Thyroid gland (tissue), 4 donors: ENCODE measurements at regions not wholly inside any gene's neighbourhood (a gene's known extent, or its start where the extent isn't known, plus 50 kb on each side); places are given as distances from the start of the nearest gene placed in this dataset.

Source experiments
- DNase-seq, 2 donors: peaks; one replicate each; pipeline ENCODE4 v3.0.0-alpha.2; 2019
- H3K27ac ChIP-seq, 3 donors: fragments of 200-600 bp; sonication (generic); 1 replicate in 2 of 3; 2 replicates in 1 of 3; pipeline ENCODE4 v1.5.1; 2016 to 2019; ENCODE audit warnings: mild to moderate bottlenecking in 1 of 3, moderate library complexity in 1 of 3
- H3K27me3 ChIP-seq: fragments of 200-600 bp; sonication (generic); one replicate; pipeline ENCODE4 v1.5.1; 2019
- H3K36me3 ChIP-seq, 2 donors: fragments of 200-600 bp; sonication (generic); one replicate each; pipeline ENCODE4 v1.5.1; 2016 to 2019
- H3K4me1 ChIP-seq, 2 donors: fragments of 200-600 bp; sonication (generic); one replicate each; pipeline ENCODE4 v1.5.1; 2017 to 2019
- H3K4me3 ChIP-seq, 3 donors: fragments of 200-600 bp; sonication (generic); replicated peaks in 1 of 3; 1 replicate in 2 of 3; 2 replicates in 1 of 3; pipeline ENCODE4 v1.5.1; 2016; ENCODE audit warnings: mild to moderate bottlenecking in 1 of 3
- H3K9me3 ChIP-seq: fragments of 200-600 bp; sonication (generic); one replicate; pipeline ENCODE4 v1.5.1; 2017
- POLR2A ChIP-seq, 2 donors: fragments of 450-650 bp; IDR thresholded peaks; one replicate each; pipeline ENCODE4 v1.6.1; 2017; ENCODE audit warnings: antibody characterized with exemption in 2 of 2, mild to moderate bottlenecking in 2 of 2, moderate library complexity in 1 of 2
- WGBS, 2 donors: methylation state at CpG; one replicate each; pipeline ENCODE4 v1.1.5; 2017; 5-methylcytosine and 5-hydroxymethylcytosine counted together
- intact Hi-C: fragments of 100-400 bp; cut with DNase I; formaldehyde crosslinking; loops from one replicate; pipeline ENCODE4 v1.15.1; 2023
- TF ChIP-seq, protein P1 (sequence below), 6 experiments: fragments of 200-600 bp in 3 of 6; fragments of 450-650 bp in 3 of 6; sonication (generic) in 3 of 6; IDR thresholded peaks; one replicate each; pipeline ENCODE4 v1.5.1; 2016 to 2019; ENCODE audit warnings: antibody characterized with exemption in 6 of 6, mild to moderate bottlenecking in 2 of 6, inconsistent platforms in 1 of 6, moderate library complexity in 1 of 6

GRCh38 chr1:10870493-10871096 is 74.1 kb upstream of the CASZ1 start:
- no peaks in the 10 kb centered on the region for H3K9me3 ChIP-seq
- no peak overlapping the region for H3K27ac ChIP-seq
- intact Hi-C loops, result no loop called here
- 53 to 69% methylated on average over 5 of the region's 5 CpGs for WGBS, 2 donors
- DNase-seq, result peak in 1 of 2 donors; percentile 7
- H3K36me3 ChIP-seq, result no peaks in the 10 kb centered on the region
- TF ChIP-seq, protein P1, sequence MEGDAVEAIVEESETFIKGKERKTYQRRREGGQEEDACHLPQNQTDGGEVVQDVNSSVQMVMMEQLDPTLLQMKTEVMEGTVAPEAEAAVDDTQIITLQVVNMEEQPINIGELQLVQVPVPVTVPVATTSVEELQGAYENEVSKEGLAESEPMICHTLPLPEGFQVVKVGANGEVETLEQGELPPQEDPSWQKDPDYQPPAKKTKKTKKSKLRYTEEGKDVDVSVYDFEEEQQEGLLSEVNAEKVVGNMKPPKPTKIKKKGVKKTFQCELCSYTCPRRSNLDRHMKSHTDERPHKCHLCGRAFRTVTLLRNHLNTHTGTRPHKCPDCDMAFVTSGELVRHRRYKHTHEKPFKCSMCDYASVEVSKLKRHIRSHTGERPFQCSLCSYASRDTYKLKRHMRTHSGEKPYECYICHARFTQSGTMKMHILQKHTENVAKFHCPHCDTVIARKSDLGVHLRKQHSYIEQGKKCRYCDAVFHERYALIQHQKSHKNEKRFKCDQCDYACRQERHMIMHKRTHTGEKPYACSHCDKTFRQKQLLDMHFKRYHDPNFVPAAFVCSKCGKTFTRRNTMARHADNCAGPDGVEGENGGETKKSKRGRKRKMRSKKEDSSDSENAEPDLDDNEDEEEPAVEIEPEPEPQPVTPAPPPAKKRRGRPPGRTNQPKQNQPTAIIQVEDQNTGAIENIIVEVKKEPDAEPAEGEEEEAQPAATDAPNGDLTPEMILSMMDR (IDR thresholded peaks at IDR 0.05), result no peak
- TF ChIP-seq POLR2A (IDR thresholded peaks at IDR 0.05), result no peak
- peaks cover 4 to 11% of the 10 kb centered on the region in 2 donors for H3K4me1 ChIP-seq
- no peak overlapping the region for H3K4me3 ChIP-seq
- no peaks in the 10 kb centered on the region for H3K27me3 ChIP-seq

DNA sequence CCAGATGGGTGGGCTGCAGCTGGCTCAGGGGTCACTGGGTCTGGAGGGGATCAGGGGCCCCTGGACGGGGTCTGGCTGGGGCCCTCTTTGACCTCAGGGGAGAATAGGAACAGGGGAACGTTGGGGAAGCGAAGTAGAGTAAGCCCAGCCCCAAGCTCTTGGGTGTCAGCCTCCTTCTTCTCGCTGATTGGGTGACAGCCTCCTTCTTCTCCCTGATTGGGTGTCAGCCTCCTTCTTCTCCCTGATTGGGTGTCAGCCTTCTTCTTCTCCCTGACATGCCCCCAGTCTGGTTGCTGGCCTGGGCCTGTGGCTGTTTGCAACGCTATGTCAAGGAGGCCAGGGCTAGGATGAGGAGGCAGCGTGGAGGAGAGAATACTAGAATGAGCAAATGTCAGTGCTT is 76.7 kb upstream of the CASZ1 start:
- WGBS, 2 donors, result 82 to 86% methylated on average over 6 of the region's 6 CpGs
- TF ChIP-seq, protein P1 (IDR thresholded peaks at IDR 0.05), result no peak
- TF ChIP-seq POLR2A (IDR thresholded peaks at IDR 0.05), result no peak
- Histone ChIP-seq H3K9me3 (no peaks in the 10 kb centered on the region), H3K4me3 (no peak overlapping the region), H3K27ac (no peak overlapping the region), H3K27me3 (no peaks in the 10 kb centered on the region), H3K36me3 (no peaks in the 10 kb centered on the region), H3K4me1 (no peaks in the 10 kb centered on the region)
- intact Hi-C loops, result no loop called here
- no peak for DNase-seq

GRCh38 chr1:10874351-10874750 is 77.9 kb upstream of the CASZ1 start:
- H3K9me3 ChIP-seq, result no peaks in the 10 kb centered on the region
- intact Hi-C loops, result no loop called here
- WGBS, 2 donors, result 89 to 95% methylated on average over 4 to 5 of the region's 5 CpGs

GRCh38 chr1:10877894-10878293 is 81.4 kb upstream of the CASZ1 start:
- Histone ChIP-seq H3K27ac (no peak overlapping the region), H3K9me3 (no peaks in the 10 kb centered on the region), H3K36me3 (no peaks in the 10 kb centered on the region), H3K4me1 (no peaks in the 10 kb centered on the region), H3K4me3 (no peak overlapping the region), H3K27me3 (no peaks in the 10 kb centered on the region)
- WGBS, 2 donors, result 64 to 71% methylated on average over 8 to 9 of the region's 9 CpGs
- intact Hi-C loops, result no loop called here
- DNase-seq, result no peak
- TF ChIP-seq, protein P1 (IDR thresholded peaks at IDR 0.05), result no peak
- no peak for TF ChIP-seq POLR2A (IDR thresholded peaks at IDR 0.05)

More at GRCh38 chr1:10874351-10874750, 77.9 kb upstream of the CASZ1 start:
- TF ChIP-seq, protein P1 (IDR thresholded peaks at IDR 0.05), result no peak
- TF ChIP-seq POLR2A (IDR thresholded peaks at IDR 0.05), result no peak
- no peak for DNase-seq
- Histone ChIP-seq H3K27ac (no peak overlapping the region), H3K27me3 (no peaks in the 10 kb centered on the region), H3K4me3 (no peak overlapping the region), H3K4me1 (no peaks in the 10 kb centered on the region), H3K36me3 (no peaks in the 10 kb centered on the region)

GRCh38 chr1:10878469-10878868 is 82.0 kb upstream of the CASZ1 start:
- H3K27ac ChIP-seq, result no peak overlapping the region

More at GRCh38 chr1:10878469-10878868, 82.0 kb upstream of the CASZ1 start:
- H3K9me3 ChIP-seq, result no peaks in the 10 kb centered on the region
- no peaks in the 10 kb centered on the region for H3K4me1 ChIP-seq
- H3K27me3 ChIP-seq, result no peaks in the 10 kb centered on the region
- H3K36me3 ChIP-seq, result no peaks in the 10 kb centered on the region
- H3K4me3 ChIP-seq, result no peak overlapping the region
- 88 to 91% methylated on average over 7 of the region's 7 CpGs for WGBS, 2 donors
- intact Hi-C loops, result no loop called here
- TF ChIP-seq, protein P1 (IDR thresholded peaks at IDR 0.05), result no peak
- no peak for TF ChIP-seq POLR2A (IDR thresholded peaks at IDR 0.05)
- DNase-seq, result no peak
